ENCODE measurements at regions not wholly inside any gene's neighbourhood (a gene's known extent, or its start where the extent isn't known, plus 50 kb on each side); places are given as distances from the start of the nearest gene placed in this dataset.

DNA sequence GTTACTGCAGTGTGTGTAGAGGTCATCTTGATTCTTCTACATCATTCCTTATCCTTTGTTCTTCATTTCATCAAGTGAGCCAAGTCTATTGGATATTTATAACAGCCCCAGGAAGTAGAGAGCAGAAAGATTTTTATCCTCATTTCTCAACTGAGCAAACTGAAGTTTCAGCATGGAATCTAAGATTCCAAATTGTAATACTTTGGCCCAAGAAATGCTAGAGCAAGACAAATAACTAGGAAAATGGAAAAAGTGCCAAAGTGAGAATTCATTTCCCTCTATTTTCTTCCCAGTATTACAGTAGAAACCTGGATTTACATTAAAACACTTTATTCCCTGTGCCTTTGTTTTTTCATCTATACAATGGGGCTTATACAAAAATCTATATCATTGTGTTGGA is 346.8 kb downstream of the ARPP21 start:
- TF ChIP-seq, protein P1, sequence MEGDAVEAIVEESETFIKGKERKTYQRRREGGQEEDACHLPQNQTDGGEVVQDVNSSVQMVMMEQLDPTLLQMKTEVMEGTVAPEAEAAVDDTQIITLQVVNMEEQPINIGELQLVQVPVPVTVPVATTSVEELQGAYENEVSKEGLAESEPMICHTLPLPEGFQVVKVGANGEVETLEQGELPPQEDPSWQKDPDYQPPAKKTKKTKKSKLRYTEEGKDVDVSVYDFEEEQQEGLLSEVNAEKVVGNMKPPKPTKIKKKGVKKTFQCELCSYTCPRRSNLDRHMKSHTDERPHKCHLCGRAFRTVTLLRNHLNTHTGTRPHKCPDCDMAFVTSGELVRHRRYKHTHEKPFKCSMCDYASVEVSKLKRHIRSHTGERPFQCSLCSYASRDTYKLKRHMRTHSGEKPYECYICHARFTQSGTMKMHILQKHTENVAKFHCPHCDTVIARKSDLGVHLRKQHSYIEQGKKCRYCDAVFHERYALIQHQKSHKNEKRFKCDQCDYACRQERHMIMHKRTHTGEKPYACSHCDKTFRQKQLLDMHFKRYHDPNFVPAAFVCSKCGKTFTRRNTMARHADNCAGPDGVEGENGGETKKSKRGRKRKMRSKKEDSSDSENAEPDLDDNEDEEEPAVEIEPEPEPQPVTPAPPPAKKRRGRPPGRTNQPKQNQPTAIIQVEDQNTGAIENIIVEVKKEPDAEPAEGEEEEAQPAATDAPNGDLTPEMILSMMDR (conservative IDR thresholded peaks at IDR 0.05 in 1 of 2, IDR thresholded peaks at IDR 0.05 in 1 of 2; ENCODE audit: extremely low read depth in 1 of 2, insufficient read depth in 1 of 2, low read depth in 1 of 2, low read length in 2 of 2) = no peak
- TF ChIP-seq EZH2 (IDR thresholded peaks at IDR 0.05; ENCODE audit: borderline replicate concordance, low read length) = no peak
